CD14-positive monocyte (primary cell): ENCODE measurements at regions not wholly inside any gene's neighbourhood (a gene's known extent, or its start where the extent isn't known, plus 50 kb on each side); places are given as distances from the start of the nearest gene placed in this dataset.

ENCODE experiments used
- DNase-seq, 3 donors: peaks; one replicate each; pipeline ENCODE4 v3.0.0-alpha.2; 2011 to 2022
- H2AFZ ChIP-seq: 2 replicates; pipeline ENCODE4 v1.6.0; 2012; ENCODE audit warnings: mild to moderate bottlenecking, low read depth, low read length, inconsistent platforms; ENCODE audit not compliant: insufficient read depth, poor library complexity, severe bottlenecking
- H3K27ac ChIP-seq, 2 donors: 1 replicate in 1 of 2; 2 replicates in 1 of 2; pipeline ENCODE4 v1.5.1; 2012 to 2013; ENCODE audit warnings: low read length in 2 of 2, control low read depth in 1 of 2, inconsistent platforms in 1 of 2, low read depth in 1 of 2, mild to moderate bottlenecking in 1 of 2
- H3K27me3 ChIP-seq, 2 donors: one replicate each; pipeline versions ENCODE4 v1.6.0 to v1.6.1; 2011 to 2013; ENCODE audit warnings: low read length in 2 of 2; ENCODE audit not compliant: control insufficient read depth in 2 of 2, insufficient read depth in 2 of 2
- H3K36me3 ChIP-seq, 2 donors: replicated peaks in 1 of 2; 1 replicate in 1 of 2; 2 replicates in 1 of 2; pipeline versions ENCODE4 v1.5.1 to v1.6.1; 2012 to 2013; ENCODE audit warnings: low read length in 2 of 2, control low read depth in 1 of 2, inconsistent platforms in 1 of 2, mild to moderate bottlenecking in 1 of 2; ENCODE audit not compliant: insufficient read depth in 2 of 2, control insufficient read depth in 1 of 2
- H3K4me1 ChIP-seq, 2 donors: 1 replicate in 1 of 2; 2 replicates in 1 of 2; pipeline versions ENCODE4 v1.5.1 to v1.6.1; 2012 to 2013; ENCODE audit warnings: low read length in 2 of 2, control low read depth in 1 of 2, inconsistent platforms in 1 of 2, mild to moderate bottlenecking in 1 of 2, moderate library complexity in 1 of 2; ENCODE audit not compliant: insufficient read depth in 2 of 2, control insufficient read depth in 1 of 2
- H3K4me2 ChIP-seq: replicated peaks from 2 replicates; pipeline ENCODE3; 2012; ENCODE audit warnings: low read length, moderate library complexity, mild to moderate bottlenecking; ENCODE audit not compliant: poor library complexity, severe bottlenecking; ENCODE audit errors: extremely low read depth
- H3K4me3 ChIP-seq, 3 experiments: fragments of 200-600 bp in 1 of 3; sonication (generic) in 1 of 3; replicated peaks in 1 of 3; 1 replicate in 2 of 3; 2 replicates in 1 of 3; pipeline ENCODE4 v1.5.1; 2011 to 2013; ENCODE audit warnings: low read length in 3 of 3, mild to moderate bottlenecking in 3 of 3, control low read depth in 2 of 3, low read depth in 2 of 3, inconsistent platforms in 1 of 3, moderate library complexity in 1 of 3
- H3K79me2 ChIP-seq: 2 replicates; pipeline ENCODE4 v1.6.0; 2012; ENCODE audit warnings: mild to moderate bottlenecking, control low read depth, inconsistent platforms, low read length, moderate library complexity; ENCODE audit not compliant: insufficient read depth
- H3K9ac ChIP-seq: 2 replicates; pipeline ENCODE4 v1.6.0; 2017; ENCODE audit warnings: low read length, mild to moderate bottlenecking; ENCODE audit not compliant: insufficient read depth, poor library complexity, severe bottlenecking
- H3K9me3 ChIP-seq, 2 donors: replicated peaks in 1 of 2; 1 replicate in 1 of 2; 2 replicates in 1 of 2; pipeline versions ENCODE4 v1.5.1 to v1.6.1; 2012 to 2013; ENCODE audit warnings: low read length in 2 of 2, control low read depth in 1 of 2; ENCODE audit not compliant: control insufficient read depth in 1 of 2, insufficient read depth in 1 of 2
- H4K20me1 ChIP-seq: 2 replicates; pipeline ENCODE4 v1.6.0; 2012; ENCODE audit warnings: mild to moderate bottlenecking, low read length, control low read depth, moderate library complexity; ENCODE audit not compliant: insufficient read depth
- H3K27ac Mint-ChIP-seq, 7 donors: one replicate each; pipeline ENCODE4 v1.8.0; 2020; ENCODE audit warnings: mild to moderate bottlenecking in 7 of 7, mixed read lengths in 7 of 7, moderate library complexity in 6 of 7, inconsistent platforms in 2 of 7
- H3K27me3 Mint-ChIP-seq, 3 donors: one replicate each; pipeline ENCODE4 v1.8.0; 2021 to 2022; ENCODE audit warnings: low read depth in 3 of 3, mild to moderate bottlenecking in 3 of 3, mixed read lengths in 3 of 3, moderate library complexity in 3 of 3, inconsistent platforms in 1 of 3
- H3K36me3 Mint-ChIP-seq, 2 donors: one replicate each; pipeline ENCODE4 v1.8.0; 2020; ENCODE audit warnings: mixed read lengths in 2 of 2, inconsistent platforms in 1 of 2, mild to moderate bottlenecking in 1 of 2
- H3K4me1 Mint-ChIP-seq: one replicate; pipeline ENCODE4 v1.8.0; 2020; ENCODE audit warnings: mild to moderate bottlenecking, mixed read lengths
- H3K4me3 Mint-ChIP-seq, 2 donors: one replicate each; pipeline ENCODE4 v1.8.0; 2020; ENCODE audit warnings: mild to moderate bottlenecking in 2 of 2, mixed read lengths in 2 of 2, moderate library complexity in 1 of 2
- H3K9me3 Mint-ChIP-seq, 7 donors: one replicate each; pipeline ENCODE4 v1.8.0; 2020 to 2022; ENCODE audit warnings: mixed read lengths in 7 of 7, mild to moderate bottlenecking in 6 of 7, moderate library complexity in 6 of 7, inconsistent platforms in 2 of 7
- CTCF ChIP-seq: fragments of 200-600 bp; IDR thresholded peaks from one replicate; pipeline ENCODE4 v1.8.0; 2022; ENCODE audit warnings: antibody characterized with exemption, mild to moderate bottlenecking
- WGBS: methylation state at CpG from one replicate; pipeline ENCODE4 v1.1.5; 2013; ENCODE audit warnings: missing lambda C conversion rate; ENCODE audit not compliant: insufficient coverage; 5-methylcytosine and 5-hydroxymethylcytosine counted together
- intact Hi-C, 2 donors: fragments of 100-400 bp; cut with micrococcal nuclease; formaldehyde crosslinking; loops; one replicate each; pipeline versions ENCODE4 v1.15.0 to v1.15.1; 2023

- H3K4me3 ChIP-seq = no peak overlapping the region
- Mint-ChIP-seq H3K9me3 (peaks cover 2 to 6% (median 3%) of the 10 kb centered on the region in 7 donors), H3K27me3 (peaks cover 8 to 15% (median 14%) of the 10 kb centered on the region in 3 donors), H3K27ac (peak overlapping the region in 2 of 7 donors; percentile 33 to 38), H3K4me1 (peaks cover 38% of the 10 kb centered on the region), H3K4me3 (no peak overlapping the region), H3K36me3 (peaks cover 1 to 4% of the 10 kb centered on the region in 2 donors)
- H3K9me3 ChIP-seq = peaks cover 0 to 3% of the 10 kb centered on the region in 2 donors
- H3K9ac ChIP-seq = no peak overlapping the region
- WGBS = 66% methylated on average over 3 of the region's 7 CpGs
- no peaks in the 10 kb centered on the region for H3K79me2 ChIP-seq
- no peak for TF ChIP-seq CTCF
- H3K27me3 ChIP-seq = no peaks in the 10 kb centered on the region
- H4K20me1 ChIP-seq = no peaks in the 10 kb centered on the region
- H2AFZ ChIP-seq = no peak overlapping the region
- DNase-seq = no peak
- H3K4me2 ChIP-seq = no peak overlapping the region
- H3K27ac ChIP-seq = no peak overlapping the region
- H3K4me1 ChIP-seq = peaks cover 21 to 28% of the 10 kb centered on the region in 2 donors
- intact Hi-C loops = no loop called here
- H3K36me3 ChIP-seq = no peaks in the 10 kb centered on the region
Observed at GRCh38 chr12:124173692-124174091, 121.2 kb upstream of the RFLNA start.

- peaks cover 39% of the 10 kb centered on the region for H3K4me1 Mint-ChIP-seq
- H3K4me3 Mint-ChIP-seq = no peak overlapping the region
- H3K79me2 ChIP-seq = no peaks in the 10 kb centered on the region
- no peak for DNase-seq
- no peak overlapping the region for H3K27ac ChIP-seq
- H3K36me3 ChIP-seq = no peaks in the 10 kb centered on the region
- H3K27ac Mint-ChIP-seq = no peak overlapping the region
- H3K4me2 ChIP-seq = no peak overlapping the region
- H3K9ac ChIP-seq = no peak overlapping the region
- H2AFZ ChIP-seq = no peak overlapping the region
- peaks cover 9 to 15% (median 14%) of the 10 kb centered on the region in 3 donors for H3K27me3 Mint-ChIP-seq
- no peak overlapping the region for H3K4me3 ChIP-seq
- intact Hi-C loops = no loop called here
- 80% methylated on average over 12 of the region's 17 CpGs for WGBS
- TF ChIP-seq CTCF = no peak
- H3K36me3 Mint-ChIP-seq = peaks cover 1 to 4% of the 10 kb centered on the region in 2 donors
- no peaks in the 10 kb centered on the region for H3K27me3 ChIP-seq
- H4K20me1 ChIP-seq = no peaks in the 10 kb centered on the region
- H3K4me1 ChIP-seq = peaks cover 21 to 28% of the 10 kb centered on the region in 2 donors
- no peaks in the 10 kb centered on the region for H3K9me3 ChIP-seq
- peaks cover 0 to 4% (median 0%) of the 10 kb centered on the region in 7 donors for H3K9me3 Mint-ChIP-seq
Observed at GRCh38 chr12:124174451-124175348, 120.2 kb upstream of the RFLNA start.
